GM23248 (cell line): ENCODE measurements at regions not wholly inside any gene's neighbourhood (a gene's known extent, or its start where the extent isn't known, plus 50 kb on each side); places are given as distances from the start of the nearest gene placed in this dataset.

ENCODE experiments used
- EZH2 ChIP-seq: fragments of 200-600 bp; sonication (generic); IDR thresholded peaks from 2 replicates; pipeline ENCODE4 v1.6.1; 2018; ENCODE audit warnings: antibody characterized with exemption, mild to moderate bottlenecking; ENCODE audit not compliant: insufficient read depth, poor library complexity, severe bottlenecking
- EZH2phosphoT487 ChIP-seq: fragments of 200-600 bp; sonication (generic); IDR thresholded peaks from 2 replicates; pipeline ENCODE4 v1.6.1; 2018; ENCODE audit warnings: antibody characterized with exemption, moderate library complexity, mild to moderate bottlenecking, low read depth; ENCODE audit not compliant: insufficient read depth

DNA sequence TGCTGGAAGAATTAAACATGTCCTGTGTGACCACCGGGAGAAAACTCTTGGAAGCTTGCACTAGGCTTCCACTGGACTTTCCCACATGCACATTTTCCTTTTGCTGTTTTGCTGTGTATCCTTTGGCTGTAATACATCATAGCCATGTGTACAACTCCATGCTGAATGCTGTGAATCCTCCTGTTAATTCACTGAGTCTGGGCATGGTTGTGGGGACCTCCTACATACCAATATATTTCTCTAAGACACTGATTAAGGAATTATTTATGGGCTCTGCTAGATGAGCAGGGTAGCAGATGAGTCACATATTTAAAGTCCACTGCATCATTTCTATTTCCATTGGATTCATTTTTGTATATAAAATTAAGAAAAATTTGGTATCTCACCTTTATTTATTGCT is 220.1 kb downstream of the CYLC2 start:
- TF ChIP-seq EZH2 (no peak), EZH2phosphoT487 (no peak)
